GM21367 (cell line): ENCODE measurements at regions not wholly inside any gene's neighbourhood (a gene's known extent, or its start where the extent isn't known, plus 50 kb on each side); places are given as distances from the start of the nearest gene placed in this dataset.
"Not testable (repeated sequence)": the region's sequence is repeated elsewhere in the genome, so short reads cannot be mapped to it uniquely, and the experiment has no call there.

Experiments used
- ATAC-seq: cut with Tn5 transposase; IDR thresholded peaks from one replicate; pipeline ENCODE4 v1.9.1; 2021; ENCODE audit not compliant: unreplicated experiment

- ATAC-seq, result no peak
Observed at GRCh38 chr6:22164236-22164635, 132.6 kb downstream of the PRL start.

- not testable (repeated sequence) for ATAC-seq
Observed at GRCh38 chr6:22171006-22171405, 125.8 kb downstream of the PRL start.

- not testable (repeated sequence) for ATAC-seq
Observed at GRCh38 chr6:22171885-22172284, 125.0 kb downstream of the PRL start.

- no peak for ATAC-seq
Observed at GRCh38 chr6:22173311-22173710, 123.5 kb downstream of the PRL start.

- not testable (repeated sequence) for ATAC-seq
Observed at GRCh38 chr6:22180250-22180649, 116.6 kb downstream of the PRL start.

- no peak for ATAC-seq
Observed at GRCh38 chr6:22184371-22184770, 112.5 kb downstream of the PRL start.

- no peak for ATAC-seq
Observed at GRCh38 chr6:22189946-22190345, 106.9 kb downstream of the PRL start.

GRCh38 chr6:22194188-22194921, 102.5 kb downstream of the PRL start:
- no peak for ATAC-seq

- no peak for ATAC-seq
Observed at GRCh38 chr6:22199771-22200170, 97.1 kb downstream of the PRL start.

GRCh38 chr6:22204153-22204552, 92.7 kb downstream of the PRL start:
- no peak for ATAC-seq

GRCh38 chr6:22205266-22205665, 91.6 kb downstream of the PRL start:
- ATAC-seq, result no peak

GRCh38 chr6:22206106-22206505, 90.7 kb downstream of the PRL start:
- no peak for ATAC-seq

GRCh38 chr6:22208026-22208425, 88.8 kb downstream of the PRL start:
- ATAC-seq, result no peak

- ATAC-seq, result no peak
Observed at GRCh38 chr6:22214314-22214713, 82.5 kb downstream of the PRL start.

GRCh38 chr6:22215474-22215873, 81.4 kb downstream of the PRL start:
- ATAC-seq, result not testable (repeated sequence)

GRCh38 chr6:22218410-22218809, 78.4 kb downstream of the PRL start:
- no peak for ATAC-seq

- ATAC-seq, result no peak
Observed at GRCh38 chr6:22219925-22220324, 76.9 kb downstream of the PRL start.

- ATAC-seq, result no peak
Observed at GRCh38 chr6:22221211-22221610, 75.6 kb downstream of the PRL start.

- ATAC-seq, result no peak
Observed at GRCh38 chr6:22221630-22222029, 75.2 kb downstream of the PRL start.

- no peak for ATAC-seq
Observed at GRCh38 chr6:22222469-22222868, 74.4 kb downstream of the PRL start.

- no peak for ATAC-seq
Observed at GRCh38 chr6:22227824-22228610, 68.8 kb downstream of the PRL start.

GRCh38 chr6:22231050-22231449, 65.8 kb downstream of the PRL start:
- ATAC-seq, result no peak
